Liver (tissue), 8 donors: ENCODE measurements at regions not wholly inside any gene's neighbourhood (a gene's known extent, or its start where the extent isn't known, plus 50 kb on each side); places are given as distances from the start of the nearest gene placed in this dataset.

ENCODE experiments used
- DNase-seq: peaks from one replicate; pipeline ENCODE4 v3.0.0-alpha.2; 2017; ENCODE audit warnings: low spot score
- H3K27ac ChIP-seq, 2 donors: one replicate each; pipeline ENCODE4 v1.7.0; 2013; ENCODE audit warnings: inconsistent platforms in 2 of 2, low read length in 2 of 2, control low read depth in 1 of 2, low read depth in 1 of 2, mild to moderate bottlenecking in 1 of 2
- H3K27me3 ChIP-seq, 4 donors: one replicate each; pipeline versions ENCODE4 v1.6.1 to v1.7.0; 2013; ENCODE audit warnings: low read length in 3 of 4, inconsistent platforms in 1 of 4, mild to moderate bottlenecking in 1 of 4, moderate library complexity in 1 of 4; ENCODE audit not compliant: control insufficient read depth in 4 of 4, insufficient read depth in 4 of 4
- H3K36me3 ChIP-seq, 4 donors: one replicate each; pipeline versions ENCODE4 v1.6.1 to v1.7.0; 2013; ENCODE audit warnings: low read length in 3 of 4, mild to moderate bottlenecking in 3 of 4, low read depth in 1 of 4, moderate library complexity in 1 of 4; ENCODE audit not compliant: control insufficient read depth in 4 of 4, insufficient read depth in 3 of 4
- H3K4me1 ChIP-seq, 4 donors: one replicate each; pipeline versions ENCODE4 v1.6.1 to v1.7.0; 2013; ENCODE audit warnings: low read length in 3 of 4, mild to moderate bottlenecking in 3 of 4, moderate library complexity in 1 of 4; ENCODE audit not compliant: control insufficient read depth in 4 of 4, insufficient read depth in 4 of 4
- H3K4me3 ChIP-seq, 3 donors: one replicate each; pipeline versions ENCODE4 v1.6.1 to v1.7.0; 2013; ENCODE audit warnings: low read length in 3 of 3, control low read depth in 1 of 3, low read depth in 1 of 3, mild to moderate bottlenecking in 1 of 3
- H3K9ac ChIP-seq, 2 donors: one replicate each; pipeline ENCODE4 v1.7.0; 2013; ENCODE audit warnings: low read length in 2 of 2, mild to moderate bottlenecking in 2 of 2, moderate library complexity in 2 of 2, control low read depth in 1 of 2, low read depth in 1 of 2
- H3K9me3 ChIP-seq, 4 donors: one replicate each; pipeline versions ENCODE4 v1.6.1 to v1.7.0; 2013; ENCODE audit warnings: low read length in 3 of 4; ENCODE audit not compliant: control insufficient read depth in 4 of 4
- ATF3 ChIP-seq: IDR thresholded peaks from 2 replicates; pipeline ENCODE4 v1.6.1; 2016; ENCODE audit warnings: antibody characterized with exemption
- CTCF ChIP-seq: fragments of 150-350 bp; IDR thresholded peaks from 2 replicates; pipeline ENCODE4 v1.5.1; 2017; ENCODE audit warnings: improper control_type of control experiment, low read depth, low read length; ENCODE audit not compliant: missing input control
- EGR1 ChIP-seq, 2 donors: IDR thresholded peaks; 2 replicates each; pipeline ENCODE4 v1.6.1; 2016 to 2018; ENCODE audit warnings: antibody characterized with exemption in 2 of 2, low read depth in 2 of 2
- FOXA1 ChIP-seq: IDR thresholded peaks from 2 replicates; pipeline ENCODE4 v1.6.1; 2016; ENCODE audit warnings: antibody characterized with exemption
- FOXA2 ChIP-seq: IDR thresholded peaks from 2 replicates; pipeline ENCODE4 v1.6.1; 2016; ENCODE audit warnings: antibody characterized with exemption
- GABPA ChIP-seq, 2 donors: IDR thresholded peaks in 1 of 2; conservative IDR thresholded peaks in 1 of 2; 2 replicates each; pipeline ENCODE4 v1.6.1; 2016; ENCODE audit warnings: antibody characterized with exemption in 2 of 2, mild to moderate bottlenecking in 1 of 2, moderate library complexity in 1 of 2
- HNF4A ChIP-seq, 2 donors: conservative IDR thresholded peaks; 2 replicates each; pipeline ENCODE4 v1.6.1; 2016; ENCODE audit warnings: antibody characterized with exemption in 2 of 2, mild to moderate bottlenecking in 2 of 2
- HNF4G ChIP-seq: IDR thresholded peaks from 2 replicates; pipeline ENCODE4 v1.6.1; 2016; ENCODE audit warnings: antibody characterized with exemption
- JUND ChIP-seq, 2 donors: IDR thresholded peaks; 2 replicates each; pipeline ENCODE4 v1.6.1; 2016; ENCODE audit warnings: antibody characterized with exemption in 2 of 2
- NR2F2 ChIP-seq: IDR thresholded peaks from 2 replicates; pipeline ENCODE4 v1.6.1; 2016; ENCODE audit warnings: antibody characterized with exemption
- RAD21 ChIP-seq, 2 donors: IDR thresholded peaks; 2 replicates each; pipeline ENCODE4 v1.6.1; 2016; ENCODE audit warnings: antibody characterized with exemption in 2 of 2, mild to moderate bottlenecking in 2 of 2
- RXRA ChIP-seq, 2 donors: IDR thresholded peaks; 2 replicates each; pipeline ENCODE4 v1.6.1; 2017 to 2018; ENCODE audit warnings: antibody characterized with exemption in 2 of 2, mild to moderate bottlenecking in 1 of 2
- SP1 ChIP-seq: IDR thresholded peaks from 2 replicates; pipeline ENCODE4 v1.6.1; 2018; ENCODE audit warnings: antibody characterized with exemption, mild to moderate bottlenecking
- TAF1 ChIP-seq: conservative IDR thresholded peaks from 2 replicates; pipeline ENCODE4 v1.6.1; 2016; ENCODE audit warnings: antibody characterized with exemption, mild to moderate bottlenecking
- YY1 ChIP-seq: IDR thresholded peaks from 2 replicates; pipeline ENCODE4 v1.6.1; 2016; ENCODE audit warnings: antibody characterized with exemption, mild to moderate bottlenecking
- WGBS: extraction: QIAGEN DNeasy Blood & Tissue Kit; methylation state at CpG from one replicate; pipeline ENCODE4 v1.1.7; 2013; 5-methylcytosine and 5-hydroxymethylcytosine counted together
- TF ChIP-seq, protein P1 (sequence below): IDR thresholded peaks from 2 replicates; pipeline ENCODE4 v1.6.1; 2016; ENCODE audit warnings: antibody characterized with exemption
- TF ChIP-seq, protein P2 (sequence below): IDR thresholded peaks from 2 replicates; pipeline ENCODE4 v1.6.1; 2016; ENCODE audit warnings: antibody characterized with exemption, mild to moderate bottlenecking
- TF ChIP-seq, protein P3 (sequence below): IDR thresholded peaks from 2 replicates; pipeline ENCODE4 v1.6.1; 2016; ENCODE audit warnings: antibody characterized with exemption
- donor health status: healthy.
- donor health status: healthy.
- donor health status: healthy.
- donor health status: healthy.
- donor health status: healthy.

DNA sequence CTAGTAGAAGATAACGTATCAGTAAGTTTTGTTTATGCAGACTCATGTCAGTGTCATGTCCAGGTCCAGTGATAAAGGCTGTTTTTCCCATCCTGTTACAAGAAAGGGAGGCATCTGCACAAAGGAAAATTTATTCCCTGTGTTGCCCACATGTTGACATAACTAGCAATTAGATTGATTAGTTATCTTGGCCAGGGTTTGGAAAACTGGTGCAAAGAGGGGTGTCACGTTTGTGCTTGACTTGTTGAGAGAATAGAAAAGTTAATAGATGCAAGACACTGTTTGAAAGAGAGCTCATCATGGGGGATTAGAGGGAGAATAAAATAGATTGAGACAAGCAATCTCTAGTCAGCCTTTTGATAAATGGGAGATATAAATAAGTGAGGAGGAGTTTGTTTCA lies 1357.0 kb upstream of the AGA start:
- no peak overlapping the region for H3K9ac ChIP-seq
- no peaks in the 10 kb centered on the region for H3K4me1 ChIP-seq
- H3K27ac ChIP-seq, result no peak overlapping the region
- H3K27me3 ChIP-seq, result no peaks in the 10 kb centered on the region
- DNase-seq, result no peak
- TF ChIP-seq RXRA (IDR thresholded peaks at IDR 0.05), result no peak
- no peak for TF ChIP-seq FOXA2
- no peak for TF ChIP-seq GABPA (IDR thresholded peaks at IDR 0.05 in 1 of 2, conservative IDR thresholded peaks at IDR 0.05 in 1 of 2)
- no peak for TF ChIP-seq SP1
- TF ChIP-seq, protein P1, sequence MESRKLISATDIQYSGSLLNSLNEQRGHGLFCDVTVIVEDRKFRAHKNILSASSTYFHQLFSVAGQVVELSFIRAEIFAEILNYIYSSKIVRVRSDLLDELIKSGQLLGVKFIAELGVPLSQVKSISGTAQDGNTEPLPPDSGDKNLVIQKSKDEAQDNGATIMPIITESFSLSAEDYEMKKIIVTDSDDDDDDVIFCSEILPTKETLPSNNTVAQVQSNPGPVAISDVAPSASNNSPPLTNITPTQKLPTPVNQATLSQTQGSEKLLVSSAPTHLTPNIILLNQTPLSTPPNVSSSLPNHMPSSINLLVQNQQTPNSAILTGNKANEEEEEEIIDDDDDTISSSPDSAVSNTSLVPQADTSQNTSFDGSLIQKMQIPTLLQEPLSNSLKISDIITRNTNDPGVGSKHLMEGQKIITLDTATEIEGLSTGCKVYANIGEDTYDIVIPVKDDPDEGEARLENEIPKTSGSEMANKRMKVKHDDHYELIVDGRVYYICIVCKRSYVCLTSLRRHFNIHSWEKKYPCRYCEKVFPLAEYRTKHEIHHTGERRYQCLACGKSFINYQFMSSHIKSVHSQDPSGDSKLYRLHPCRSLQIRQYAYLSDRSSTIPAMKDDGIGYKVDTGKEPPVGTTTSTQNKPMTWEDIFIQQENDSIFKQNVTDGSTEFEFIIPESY, result no peak
- 14% methylated on average over 2 of the region's 2 CpGs for WGBS
- H3K36me3 ChIP-seq, result no peaks in the 10 kb centered on the region
- no peaks in the 10 kb centered on the region for H3K9me3 ChIP-seq
- no peak overlapping the region for H3K4me3 ChIP-seq

DNA sequence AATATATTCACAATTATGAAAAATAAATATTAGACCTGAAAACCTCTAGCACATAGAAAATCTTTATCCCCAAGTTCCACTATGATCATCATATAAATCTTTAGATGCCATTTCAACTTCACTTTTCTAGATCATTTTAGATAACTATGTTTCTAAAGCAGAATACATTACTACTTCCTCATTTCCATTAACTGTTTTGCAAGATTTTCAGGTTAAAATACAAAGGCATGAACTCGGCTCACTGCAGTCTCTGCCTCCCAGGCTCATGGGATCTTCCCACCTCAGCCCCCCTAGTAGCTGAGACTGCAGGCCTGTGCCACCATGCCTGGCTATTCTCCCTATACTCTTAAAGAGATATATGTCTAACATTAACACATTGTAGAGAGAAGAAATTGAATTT lies 1365.9 kb upstream of the AGA start:
- Histone ChIP-seq H3K27me3 (no peaks in the 10 kb centered on the region), H3K27ac (no peak overlapping the region), H3K36me3 (no peaks in the 10 kb centered on the region), H3K9me3 (no peaks in the 10 kb centered on the region), H3K9ac (no peak overlapping the region), H3K4me1 (no peaks in the 10 kb centered on the region), H3K4me3 (no peak overlapping the region)
- TF ChIP-seq FOXA1, result no peak
- no peak for TF ChIP-seq YY1
- TF ChIP-seq, protein P1, result no peak
- TF ChIP-seq HNF4A (conservative IDR thresholded peaks at IDR 0.05), result no peak
- TF ChIP-seq ATF3, result no peak
- TF ChIP-seq FOXA2, result no peak
- no peak for TF ChIP-seq EGR1 (IDR thresholded peaks at IDR 0.05; ENCODE audit: low read depth in 2 of 2)
- TF ChIP-seq TAF1, result no peak
- no peak for TF ChIP-seq HNF4G
- no peak for TF ChIP-seq GABPA (IDR thresholded peaks at IDR 0.05 in 1 of 2, conservative IDR thresholded peaks at IDR 0.05 in 1 of 2)
- no peak for TF ChIP-seq NR2F2
- TF ChIP-seq SP1, result no peak
- TF ChIP-seq RXRA (IDR thresholded peaks at IDR 0.05), result no peak
- TF ChIP-seq RAD21 (IDR thresholded peaks at IDR 0.05), result no peak
- TF ChIP-seq, protein P2, sequence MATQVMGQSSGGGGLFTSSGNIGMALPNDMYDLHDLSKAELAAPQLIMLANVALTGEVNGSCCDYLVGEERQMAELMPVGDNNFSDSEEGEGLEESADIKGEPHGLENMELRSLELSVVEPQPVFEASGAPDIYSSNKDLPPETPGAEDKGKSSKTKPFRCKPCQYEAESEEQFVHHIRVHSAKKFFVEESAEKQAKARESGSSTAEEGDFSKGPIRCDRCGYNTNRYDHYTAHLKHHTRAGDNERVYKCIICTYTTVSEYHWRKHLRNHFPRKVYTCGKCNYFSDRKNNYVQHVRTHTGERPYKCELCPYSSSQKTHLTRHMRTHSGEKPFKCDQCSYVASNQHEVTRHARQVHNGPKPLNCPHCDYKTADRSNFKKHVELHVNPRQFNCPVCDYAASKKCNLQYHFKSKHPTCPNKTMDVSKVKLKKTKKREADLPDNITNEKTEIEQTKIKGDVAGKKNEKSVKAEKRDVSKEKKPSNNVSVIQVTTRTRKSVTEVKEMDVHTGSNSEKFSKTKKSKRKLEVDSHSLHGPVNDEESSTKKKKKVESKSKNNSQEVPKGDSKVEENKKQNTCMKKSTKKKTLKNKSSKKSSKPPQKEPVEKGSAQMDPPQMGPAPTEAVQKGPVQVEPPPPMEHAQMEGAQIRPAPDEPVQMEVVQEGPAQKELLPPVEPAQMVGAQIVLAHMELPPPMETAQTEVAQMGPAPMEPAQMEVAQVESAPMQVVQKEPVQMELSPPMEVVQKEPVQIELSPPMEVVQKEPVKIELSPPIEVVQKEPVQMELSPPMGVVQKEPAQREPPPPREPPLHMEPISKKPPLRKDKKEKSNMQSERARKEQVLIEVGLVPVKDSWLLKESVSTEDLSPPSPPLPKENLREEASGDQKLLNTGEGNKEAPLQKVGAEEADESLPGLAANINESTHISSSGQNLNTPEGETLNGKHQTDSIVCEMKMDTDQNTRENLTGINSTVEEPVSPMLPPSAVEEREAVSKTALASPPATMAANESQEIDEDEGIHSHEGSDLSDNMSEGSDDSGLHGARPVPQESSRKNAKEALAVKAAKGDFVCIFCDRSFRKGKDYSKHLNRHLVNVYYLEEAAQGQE, result no peak
- no peak for TF ChIP-seq CTCF
- no peak for TF ChIP-seq JUND (IDR thresholded peaks at IDR 0.05)
- TF ChIP-seq, protein P3, sequence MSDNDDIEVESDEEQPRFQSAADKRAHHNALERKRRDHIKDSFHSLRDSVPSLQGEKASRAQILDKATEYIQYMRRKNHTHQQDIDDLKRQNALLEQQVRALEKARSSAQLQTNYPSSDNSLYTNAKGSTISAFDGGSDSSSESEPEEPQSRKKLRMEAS, result no peak
- no peak for DNase-seq
- WGBS, result 37% methylated on average over 1 of the region's 1 CpG
